Lung (tissue), 11 donors: ENCODE measurements at regions not wholly inside any gene's neighbourhood (a gene's known extent, or its start where the extent isn't known, plus 50 kb on each side); places are given as distances from the start of the nearest gene placed in this dataset.
"Not testable (repeated sequence)": the region's sequence is repeated elsewhere in the genome, so short reads cannot be mapped to it uniquely, and the experiment has no call there.

Experiments used
- ATAC-seq: fragments of 200-7000 bp; cut with Tn5 transposase; one replicate; pipeline ENCODE4 v1.9.1; 2020; ENCODE audit warnings: moderate number of reproducible peaks; ENCODE audit not compliant: insufficient read depth, low FRiP score
- DNase-seq, 3 donors: peaks; one replicate each; pipeline ENCODE4 v3.0.0-alpha.2; 2013 to 2017
- H3K27ac ChIP-seq, 2 donors: one replicate each; pipeline ENCODE4 v1.5.1; 2013; ENCODE audit warnings: mild to moderate bottlenecking in 2 of 2, moderate library complexity in 2 of 2, control low read depth in 1 of 2, inconsistent platforms in 1 of 2, low read depth in 1 of 2, low read length in 1 of 2
- H3K27me3 ChIP-seq, 3 donors: one replicate each; pipeline ENCODE4 v1.5.1; 2013; ENCODE audit warnings: low read length in 2 of 3; ENCODE audit not compliant: control insufficient read depth in 3 of 3, insufficient read depth in 3 of 3
- H3K36me3 ChIP-seq, 4 donors: one replicate each; pipeline ENCODE4 v1.5.1; 2013; ENCODE audit warnings: low read length in 4 of 4, mild to moderate bottlenecking in 1 of 4, moderate library complexity in 1 of 4; ENCODE audit not compliant: control insufficient read depth in 4 of 4, insufficient read depth in 4 of 4
- H3K4me1 ChIP-seq, 5 donors: one replicate each; pipeline ENCODE4 v1.5.1; 2013; ENCODE audit warnings: low read length in 5 of 5, mild to moderate bottlenecking in 2 of 5, moderate library complexity in 1 of 5; ENCODE audit not compliant: control insufficient read depth in 5 of 5, insufficient read depth in 5 of 5
- H3K4me3 ChIP-seq: one replicate; pipeline ENCODE4 v1.5.1; 2013; ENCODE audit warnings: mild to moderate bottlenecking, control low read depth, moderate library complexity
- H3K9ac ChIP-seq, 2 donors: one replicate each; pipeline ENCODE4 v1.5.1; 2013; ENCODE audit warnings: low read length in 2 of 2, control low read depth in 1 of 2; ENCODE audit not compliant: insufficient read depth in 1 of 2
- H3K9me3 ChIP-seq, 4 donors: one replicate each; pipeline ENCODE4 v1.5.1; 2013; ENCODE audit warnings: low read length in 3 of 4, mild to moderate bottlenecking in 1 of 4, moderate library complexity in 1 of 4; ENCODE audit not compliant: control insufficient read depth in 4 of 4, insufficient read depth in 3 of 4
- CTCF ChIP-seq: IDR thresholded peaks from 2 replicates; pipeline ENCODE4 v1.5.1; 2012; ENCODE audit warnings: mild to moderate bottlenecking; ENCODE audit errors: control extremely low read depth, extremely low read depth
- WGBS, 2 donors: extraction: QIAGEN DNeasy Blood & Tissue Kit; methylation state at CpG; one replicate each; pipeline ENCODE4 v1.1.7; 2013; 5-methylcytosine and 5-hydroxymethylcytosine counted together
- donor health status: control.
- donor health status: control.
- donor health status: Bipolar disorder and iron deficiency.
- donor health status: healthy.
- donor health status: DM: yes; HTN: yes; CAD: no.

DNA sequence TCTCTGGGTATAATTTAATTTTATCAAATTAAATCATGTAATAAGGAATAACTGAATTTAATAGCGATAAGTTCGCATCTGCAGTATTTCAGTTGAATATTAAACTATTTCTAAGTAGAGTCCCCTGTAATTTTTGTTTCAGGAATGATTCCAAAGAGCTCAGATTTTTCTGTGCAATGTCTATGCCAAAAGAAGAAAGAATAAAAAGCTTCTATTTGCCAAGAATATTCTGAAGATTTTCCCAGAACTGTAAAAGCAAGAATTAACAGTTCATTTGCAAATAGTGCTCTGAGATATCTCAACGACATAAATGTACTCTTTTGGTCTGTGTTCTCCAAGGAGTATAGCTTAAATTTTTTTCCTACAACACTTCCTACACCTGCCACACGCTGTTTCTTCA lies 1242.8 kb upstream of the DIAPH2 start:
- DNase-seq (no peak), ATAC-seq (no peak)
- Histone ChIP-seq H3K9me3 (peaks cover 0 to 4% (median 0%) of the 10 kb centered on the region in 4 donors), H3K4me3 (no peak overlapping the region), H3K27me3 (no peaks in the 10 kb centered on the region), H3K27ac (no peak overlapping the region), H3K4me1 (no peaks in the 10 kb centered on the region), H3K36me3 (no peaks in the 10 kb centered on the region), H3K9ac (no peak overlapping the region)
- WGBS, 2 donors, result 37 to 55% methylated on average over 4 of the region's 4 CpGs
- no peak for TF ChIP-seq CTCF

DNA sequence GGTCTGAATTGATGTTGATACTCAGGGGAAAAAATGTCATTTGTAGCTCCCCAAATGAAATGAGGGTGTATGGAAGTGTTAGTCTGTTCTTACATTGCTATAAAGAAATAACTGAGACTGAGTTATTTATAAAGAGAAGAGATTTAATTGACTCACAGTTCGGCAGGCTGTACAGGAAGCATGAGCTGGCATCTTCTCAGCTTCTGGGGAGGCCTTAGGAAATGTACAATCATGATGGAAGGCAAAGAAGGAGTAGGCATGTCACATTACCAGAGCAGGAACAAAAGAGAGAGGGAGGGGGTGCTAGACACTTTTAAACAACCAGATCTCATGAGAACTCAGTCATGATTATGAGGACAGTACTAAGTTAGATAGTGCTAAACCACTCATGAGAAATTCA lies 1199.9 kb upstream of the DIAPH2 start:
- DNase-seq, result no peak

DNA sequence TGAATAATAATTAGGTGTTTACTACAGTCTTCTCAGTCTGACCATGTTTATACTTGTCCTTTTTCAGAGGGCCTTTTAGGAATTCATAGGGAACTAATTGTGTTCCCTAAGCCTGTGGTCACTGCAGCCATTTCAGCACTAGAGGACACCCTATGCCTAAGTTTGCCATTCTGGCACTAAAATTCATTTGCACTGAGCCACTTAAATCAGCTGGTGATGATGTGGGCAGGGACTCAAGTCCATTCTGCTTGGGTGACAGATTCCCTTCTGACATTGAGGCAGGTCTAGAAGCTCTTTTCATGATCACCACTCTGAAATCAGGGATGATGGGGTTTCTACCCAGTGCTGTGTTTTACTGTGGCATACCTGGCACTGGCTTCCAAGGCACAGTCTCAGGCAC lies 1178.9 kb upstream of the DIAPH2 start:
- Histone ChIP-seq H3K9me3 (peaks cover 0 to 4% (median 1%) of the 10 kb centered on the region in 4 donors), H3K27me3 (no peaks in the 10 kb centered on the region), H3K9ac (no peak overlapping the region), H3K4me1 (no peaks in the 10 kb centered on the region), H3K36me3 (no peaks in the 10 kb centered on the region), H3K27ac (no peak overlapping the region), H3K4me3 (no peak overlapping the region)
- DNase-seq (no peak), ATAC-seq (no peak)
- no peak for TF ChIP-seq CTCF

More for the DNA sequence above, 1199.9 kb upstream of the DIAPH2 start:
- no peak overlapping the region for H3K27ac ChIP-seq
- 50 to 59% methylated on average over 1 of the region's 1 CpG for WGBS, 2 donors
- no peak for ATAC-seq
- peaks cover 0 to 6% (median 0%) of the 10 kb centered on the region in 3 donors for H3K27me3 ChIP-seq
- H3K36me3 ChIP-seq, result no peaks in the 10 kb centered on the region
- no peaks in the 10 kb centered on the region for H3K9me3 ChIP-seq
- H3K9ac ChIP-seq, result no peak overlapping the region
- H3K4me3 ChIP-seq, result no peak overlapping the region
- no peaks in the 10 kb centered on the region for H3K4me1 ChIP-seq
- no peak for TF ChIP-seq CTCF

DNA sequence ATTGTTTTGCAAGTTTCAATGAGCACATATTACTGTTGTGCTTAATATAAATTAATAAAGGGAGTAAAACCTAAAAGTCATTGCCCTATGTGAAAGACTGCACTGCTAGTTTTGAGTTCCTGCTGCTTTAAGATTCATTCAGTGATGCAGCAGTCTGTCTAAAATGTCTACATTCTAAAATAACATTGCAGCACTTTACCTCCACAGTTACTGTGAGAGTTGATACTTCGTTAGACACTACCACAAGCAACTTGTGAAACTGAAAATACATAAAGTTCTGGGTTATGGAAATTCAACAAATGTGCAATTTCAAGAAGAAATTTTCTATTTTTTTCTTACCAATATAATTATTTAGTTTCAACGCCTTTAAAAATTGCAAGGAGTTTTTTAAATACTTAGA lies 1175.2 kb upstream of the DIAPH2 start:
- Histone ChIP-seq H3K4me1 (no peaks in the 10 kb centered on the region), H3K4me3 (no peak overlapping the region), H3K27me3 (peaks cover 0 to 7% (median 0%) of the 10 kb centered on the region in 3 donors), H3K9me3 (peaks cover 0 to 4% (median 1%) of the 10 kb centered on the region in 4 donors), H3K36me3 (no peaks in the 10 kb centered on the region), H3K9ac (no peak overlapping the region), H3K27ac (no peak overlapping the region)
- no peak for TF ChIP-seq CTCF
- ATAC-seq (no peak), DNase-seq (no peak)
- WGBS, 2 donors, result 71 to 81% methylated on average over 2 of the region's 2 CpGs

- not testable (repeated sequence) for H3K4me1 ChIP-seq, ATAC-seq
- 88 to 91% methylated on average over 5 of the region's 5 CpGs for whole genome bisulfite sequencing, 2 donors
These were observed 1160.6 kb upstream of the DIAPH2 start for GRCh38 chrX:95524018-95524417.

More at GRCh38 chrX:95524018-95524417, 1160.6 kb upstream of the DIAPH2 start:
- H3K9me3 ChIP-seq, H3K36me3 ChIP-seq, H3K27ac ChIP-seq, DNase-seq, H3K4me3 ChIP-seq, H3K9ac ChIP-seq, H3K27me3 ChIP-seq: not testable (repeated sequence)
